HCT116 (cell line): ENCODE measurements at regions not wholly inside any gene's neighbourhood (a gene's known extent, or its start where the extent isn't known, plus 50 kb on each side); places are given as distances from the start of the nearest gene placed in this dataset.

ENCODE experiments used
- ATAC-seq: fragments of 200-7000 bp; cut with Tn5 transposase; 2 replicates; pipeline ENCODE4 v1.9.1; 2020; ENCODE audit warnings: mild to moderate bottlenecking, moderate library complexity
- BruUV-seq: library from RNA; stranded (reverse); fragments of 400-500 nt; replicated peaks from 2 replicates; lab custom pipeline; 2021; lab: Mats Ljungman, UMichigan
- CTCF ChIA-PET: fragments of 300-600 bp; sonication (Branson Sonifier 250); formaldehyde crosslinking; loops from one replicate; lab custom pipeline; 2021; ENCODE audit warnings: antibody characterized with exemption; lab: Charles Lee
- POLR2A ChIA-PET: fragments of 300-600, 350-600 bp; sonication (Branson Sonifier 250); formaldehyde crosslinking; loops from one replicate; lab custom pipeline; 2021; ENCODE audit warnings: antibody characterized with exemption; lab: Charles Lee
- RAD21 ChIA-PET, 2 experiments: fragments of 300-600 bp; sonication (Branson Sonifier 250); formaldehyde crosslinking; loops; one replicate each; lab custom pipeline; 2023; ENCODE audit warnings: low total read pairs in 2 of 2; ENCODE audit not compliant: uncharacterized antibody in 2 of 2, unreplicated experiment in 2 of 2, low non-redundant PET in 1 of 2; lab: Charles Lee
- DNase-seq: peaks from one replicate; pipeline ENCODE4 v3.0.0-alpha.2; 2010; ENCODE audit warnings: low read depth, low spot score
- H2AFZ ChIP-seq: fragments of 200-600 bp; shearing (Covaris generic), sonication (generic); 2 replicates; pipeline ENCODE4 v1.6.1; 2017; ENCODE audit warnings: low read depth, mixed run types, mixed read lengths, antibody characterized with exemption, low read length; ENCODE audit not compliant: poor library complexity, severe bottlenecking
- H3K27ac ChIP-seq: 2 replicates; pipeline ENCODE4 v1.5.1; 2012; ENCODE audit warnings: low read depth, low read length
- H3K27me3 ChIP-seq: fragments of 200-600 bp; sonication (generic); 2 replicates; pipeline ENCODE4 v1.6.1; 2016; ENCODE audit warnings: mixed run types, low read length, mixed read lengths; ENCODE audit not compliant: insufficient read depth
- H3K36me3 ChIP-seq, 2 experiments: fragments of 200-500 bp in 1 of 2; fragments of 200-600 bp in 1 of 2; sonication (Bioruptor generic) in 1 of 2; sonication (generic) in 1 of 2; 2 replicates each; pipeline versions ENCODE4 v1.5.1 to v1.6.1; 2014 to 2016; ENCODE audit warnings: low read length in 2 of 2, inconsistent platforms in 1 of 2, mixed read lengths in 1 of 2, mixed run types in 1 of 2; ENCODE audit not compliant: insufficient read depth in 2 of 2, control insufficient read depth in 1 of 2
- H3K4me1 ChIP-seq, 2 experiments: fragments of 200-600 bp in 1 of 2; sonication (generic) in 1 of 2; 2 replicates each; pipeline versions ENCODE4 v1.5.1 to v1.6.1; 2012 to 2017; ENCODE audit warnings: low read length in 2 of 2, inconsistent platforms in 1 of 2, mild to moderate bottlenecking in 1 of 2, mixed read lengths in 1 of 2, mixed run types in 1 of 2, moderate library complexity in 1 of 2; ENCODE audit not compliant: insufficient read depth in 2 of 2, control insufficient read depth in 1 of 2
- H3K4me2 ChIP-seq: fragments of 200-600 bp; sonication (generic); 2 replicates; pipeline ENCODE4 v1.6.1; 2017; ENCODE audit warnings: mixed run types, low read length, mixed read lengths
- H3K4me3 ChIP-seq, 2 experiments: fragments of 200-600 bp in 1 of 2; sonication (generic) in 1 of 2; replicated peaks in 1 of 2; 2 replicates each; pipeline ENCODE4 v1.5.1; 2011 to 2016; ENCODE audit warnings: low read length in 2 of 2, control low read depth in 1 of 2, low read depth in 1 of 2, mild to moderate bottlenecking in 1 of 2, mixed read lengths in 1 of 2, mixed run types in 1 of 2
- H3K79me2 ChIP-seq: fragments of 200-600 bp; sonication (generic); 2 replicates; pipeline ENCODE4 v1.6.1; 2017; ENCODE audit warnings: mild to moderate bottlenecking, mixed run types, low read length, moderate library complexity, mixed read lengths; ENCODE audit not compliant: insufficient read depth
- H3K9ac ChIP-seq: fragments of 200-600 bp; sonication (generic); 2 replicates; pipeline ENCODE4 v1.6.1; 2016; ENCODE audit warnings: low read length, mixed read lengths
- H3K9me2 ChIP-seq: fragments of 200-600 bp; sonication (generic), shearing (Covaris generic); 2 replicates; pipeline ENCODE4 v1.6.1; 2017; ENCODE audit warnings: mixed run types, mild to moderate bottlenecking, moderate library complexity; ENCODE audit not compliant: insufficient read depth
- H3K9me3 ChIP-seq, 2 experiments: fragments of 200-500 bp in 1 of 2; fragments of 200-600 bp in 1 of 2; sonication (Bioruptor generic) in 1 of 2; sonication (generic) in 1 of 2; 2 replicates each; pipeline ENCODE4 v1.6.1; 2014 to 2017; ENCODE audit warnings: low read length in 2 of 2, mixed read lengths in 2 of 2, inconsistent platforms in 1 of 2, low read depth in 1 of 2, mild to moderate bottlenecking in 1 of 2, mixed run types in 1 of 2, moderate library complexity in 1 of 2; ENCODE audit not compliant: control insufficient read depth in 1 of 2, insufficient read depth in 1 of 2
- H4K20me1 ChIP-seq: fragments of 200-600 bp; sonication (generic), shearing (Covaris generic); 2 replicates; pipeline ENCODE4 v1.6.1; 2017; ENCODE audit warnings: mixed run types, mild to moderate bottlenecking, moderate library complexity; ENCODE audit not compliant: insufficient read depth
- ATF3 ChIP-seq: IDR thresholded peaks from 2 replicates; pipeline ENCODE4 v1.6.1; 2012
- CBX3 ChIP-seq: IDR thresholded peaks from 2 replicates; pipeline ENCODE4 v1.6.1; 2012; ENCODE audit warnings: low read depth
- CEBPB ChIP-seq: IDR thresholded peaks from 2 replicates; pipeline ENCODE4 v1.6.1; 2012; ENCODE audit warnings: low read depth
- CTCF ChIP-seq, 3 experiments: fragments of 200-600 bp in 1 of 3; sonication (generic) in 1 of 3; IDR thresholded peaks in 2 of 3; conservative IDR thresholded peaks in 1 of 3; 2 replicates each; pipeline ENCODE4 v1.5.1; 2012 to 2017; ENCODE audit warnings: low read depth in 2 of 3, low read length in 2 of 3, antibody characterized with exemption in 1 of 3, borderline replicate concordance in 1 of 3, control low read depth in 1 of 3, mild to moderate bottlenecking in 1 of 3, mixed read lengths in 1 of 3, mixed run types in 1 of 3, moderate library complexity in 1 of 3; ENCODE audit not compliant: insufficient read depth in 1 of 3
- EGR1 ChIP-seq: IDR thresholded peaks from 2 replicates; pipeline ENCODE4 v1.6.1; 2012; ENCODE audit warnings: low read depth
- ELF1 ChIP-seq: IDR thresholded peaks from 2 replicates; pipeline ENCODE4 v1.6.1; 2012; ENCODE audit warnings: low read depth, borderline replicate concordance
- EZH2 ChIP-seq: fragments of 200-600 bp; sonication (generic); IDR thresholded peaks from 2 replicates; pipeline ENCODE4 v1.6.1; 2017; ENCODE audit warnings: antibody characterized with exemption, mixed run types
- EZH2phosphoT487 ChIP-seq: fragments of 200-600 bp; IDR thresholded peaks from 2 replicates; pipeline ENCODE4 v1.6.1; 2018; ENCODE audit warnings: antibody characterized with exemption, borderline replicate concordance
- JUND ChIP-seq: IDR thresholded peaks from 2 replicates; pipeline ENCODE4 v1.6.1; 2012
- MAX ChIP-seq: IDR thresholded peaks from 2 replicates; pipeline ENCODE4 v1.6.1; 2012
- POLR2A ChIP-seq: IDR thresholded peaks from 2 replicates; pipeline ENCODE4 v1.7.0; 2011; ENCODE audit warnings: borderline replicate concordance; ENCODE audit not compliant: insufficient read depth, insufficient read length; ENCODE audit errors: extremely low read depth
- POLR2AphosphoS5 ChIP-seq: IDR thresholded peaks from 2 replicates; pipeline ENCODE4 v1.6.1; 2011; ENCODE audit warnings: mild to moderate bottlenecking, low read depth, low read length, moderate library complexity
- RAD21 ChIP-seq: IDR thresholded peaks from 2 replicates; pipeline ENCODE4 v1.6.1; 2012; ENCODE audit warnings: low read depth, mild to moderate bottlenecking
- REST ChIP-seq: IDR thresholded peaks from 2 replicates; pipeline ENCODE4 v1.6.1; 2012; ENCODE audit warnings: low read depth
- SP1 ChIP-seq: IDR thresholded peaks from 2 replicates; pipeline ENCODE4 v1.6.1; 2012; ENCODE audit warnings: low read depth
- SRF ChIP-seq: IDR thresholded peaks from 2 replicates; pipeline ENCODE4 v1.6.1; 2012; ENCODE audit warnings: low read depth
- YY1 ChIP-seq: IDR thresholded peaks from 2 replicates; pipeline ENCODE4 v1.6.1; 2011; ENCODE audit warnings: low read length, low read depth, moderate library complexity, mild to moderate bottlenecking; ENCODE audit not compliant: insufficient replicate concordance; ENCODE audit errors: extremely low read depth
- ZBTB33 ChIP-seq: IDR thresholded peaks from 2 replicates; pipeline ENCODE4 v1.6.1; 2011; ENCODE audit warnings: mild to moderate bottlenecking, low read length, moderate library complexity; ENCODE audit not compliant: insufficient replicate concordance; ENCODE audit errors: extremely low read depth
- ZFX ChIP-seq: fragments of 450-650 bp; IDR thresholded peaks from 2 replicates; pipeline ENCODE4 v1.6.1; 2017
- ZNF274 ChIP-seq: fragments of 200-500 bp; sonication (Bioruptor generic); IDR thresholded peaks from 2 replicates; pipeline ENCODE4 v1.6.1; 2014; ENCODE audit warnings: mild to moderate bottlenecking, low read depth, low read length, inconsistent platforms
- intact Hi-C: fragments of 100-400 bp; cut with micrococcal nuclease; formaldehyde crosslinking; loops from 2 replicates; pipeline ENCODE4 v1.10.0; 2022

- no peaks in the 10 kb centered on the region for H3K27me3 ChIP-seq
- no peak overlapping the region for H3K9ac ChIP-seq
- POLR2A ChIA-PET, result no interaction called here
- BruUV-seq, result no TSS peak
- ATAC-seq, result no peak
- H3K36me3 ChIP-seq, result no peaks in the 10 kb centered on the region
- no peaks in the 10 kb centered on the region for H3K4me1 ChIP-seq
- no peak for TF ChIP-seq ATF3
- no peak for TF ChIP-seq MAX
- TF ChIP-seq RAD21, result no peak
- TF ChIP-seq YY1, result no peak
- no peak for TF ChIP-seq ZNF274
- no peak for TF ChIP-seq JUND
- no peak for TF ChIP-seq ELF1
- no peak for TF ChIP-seq POLR2AphosphoS5
- no peak for TF ChIP-seq EZH2
- TF ChIP-seq REST, result no peak
- TF ChIP-seq POLR2A, result no peak
- no peak for TF ChIP-seq SP1
- no peak for TF ChIP-seq ZBTB33
- TF ChIP-seq CTCF (IDR thresholded peaks at IDR 0.05 in 2 of 3, conservative IDR thresholded peaks at IDR 0.05 in 1 of 3; ENCODE audit: borderline replicate concordance in 1 of 3, insufficient read depth in 1 of 3, low read depth in 2 of 3, low read length in 2 of 3), result no peak
- TF ChIP-seq SRF, result no peak
- TF ChIP-seq EGR1, result no peak
- no peak for TF ChIP-seq ZFX
- no peak for TF ChIP-seq CBX3
- no peak for TF ChIP-seq EZH2phosphoT487
- TF ChIP-seq CEBPB, result no peak
- TF ChIP-seq, all 23 proteins: peak for 0
- DNase-seq, result no peak
- H3K9me3 ChIP-seq, result no peaks in the 10 kb centered on the region
- ChIA-PET CTCF (no interaction called here), RAD21 (no interaction called here)
- no peak overlapping the region for H2AFZ ChIP-seq
- intact Hi-C loops, result no loop called here
- H3K4me2 ChIP-seq, result no peak overlapping the region
- H3K27ac ChIP-seq, result no peak overlapping the region
- H3K9me2 ChIP-seq, result no peaks in the 10 kb centered on the region
- H3K4me3 ChIP-seq, result no peak overlapping the region
- no peaks in the 10 kb centered on the region for H3K79me2 ChIP-seq
- no peaks in the 10 kb centered on the region for H4K20me1 ChIP-seq
These were observed 116.9 kb upstream of the MEF2C start for GRCh38 chr5:88999853-89000252.
